ENCODE measurements at regions not wholly inside any gene's neighbourhood (a gene's known extent, or its start where the extent isn't known, plus 50 kb on each side); places are given as distances from the start of the nearest gene placed in this dataset.

DNA sequence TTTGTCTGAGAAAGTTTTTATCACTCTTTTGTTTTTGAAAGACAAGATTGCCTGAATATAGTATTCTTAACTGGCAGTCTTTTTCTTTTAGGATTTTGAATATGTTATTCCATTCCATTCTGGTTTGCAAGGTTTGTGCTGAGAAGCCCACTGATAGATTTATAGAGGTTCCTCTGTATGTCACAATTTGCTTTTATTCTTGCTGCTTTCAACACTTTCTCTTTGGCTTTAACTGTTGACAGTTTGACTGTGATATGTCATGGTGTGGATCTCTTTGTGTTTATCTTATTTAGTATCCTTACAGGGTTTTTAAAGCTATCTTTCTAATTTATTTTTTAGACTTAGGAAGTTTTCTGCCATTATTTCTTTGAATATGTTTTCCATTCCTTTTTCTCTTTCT is 331.2 kb upstream of the ATP11B start:
- Histone ChIP-seq H3K9me3 (ENCODE audit: low read length) (peaks cover 24% of the 10 kb centered on the region), H3K79me2 (ENCODE audit: insufficient read depth, low read depth, low read length) (no peaks in the 10 kb centered on the region), H3K36me3 (ENCODE audit: insufficient read depth, low read length) (no peaks in the 10 kb centered on the region; the same call in 1 of the 2 replicates), H3K4me3 (ENCODE audit: low read depth, low read length, poor library complexity, severe bottlenecking) (no peak overlapping the region), H3K4me1 (ENCODE audit: insufficient read depth, low read length, poor library complexity, severe bottlenecking) (no peaks in the 10 kb centered on the region), H3K27ac (ENCODE audit: low read depth, low read length, poor library complexity, severe bottlenecking) (no peak overlapping the region), H3K9me2 (ENCODE audit: insufficient read depth, low read length) (no peaks in the 10 kb centered on the region), H4K20me1 (ENCODE audit: insufficient read depth, low read length) (no peaks in the 10 kb centered on the region), H3K4me2 (ENCODE audit: low read length) (no peak overlapping the region), H2AFZ (ENCODE audit: low read length) (peak overlapping the region; percentile 2; the same call in 1 of the 2 replicates)
- POLR2A ChIA-PET, result interaction anchor here (0.6 to 1.0 kb wide), 4 partner anchors 9 to 50 kb away, joined by 3 read pairs; no protein-coding TSS in a partner anchor
- no TSS peak for BruUV-seq (replicated peaks)
- TF ChIP-seq, protein P1, sequence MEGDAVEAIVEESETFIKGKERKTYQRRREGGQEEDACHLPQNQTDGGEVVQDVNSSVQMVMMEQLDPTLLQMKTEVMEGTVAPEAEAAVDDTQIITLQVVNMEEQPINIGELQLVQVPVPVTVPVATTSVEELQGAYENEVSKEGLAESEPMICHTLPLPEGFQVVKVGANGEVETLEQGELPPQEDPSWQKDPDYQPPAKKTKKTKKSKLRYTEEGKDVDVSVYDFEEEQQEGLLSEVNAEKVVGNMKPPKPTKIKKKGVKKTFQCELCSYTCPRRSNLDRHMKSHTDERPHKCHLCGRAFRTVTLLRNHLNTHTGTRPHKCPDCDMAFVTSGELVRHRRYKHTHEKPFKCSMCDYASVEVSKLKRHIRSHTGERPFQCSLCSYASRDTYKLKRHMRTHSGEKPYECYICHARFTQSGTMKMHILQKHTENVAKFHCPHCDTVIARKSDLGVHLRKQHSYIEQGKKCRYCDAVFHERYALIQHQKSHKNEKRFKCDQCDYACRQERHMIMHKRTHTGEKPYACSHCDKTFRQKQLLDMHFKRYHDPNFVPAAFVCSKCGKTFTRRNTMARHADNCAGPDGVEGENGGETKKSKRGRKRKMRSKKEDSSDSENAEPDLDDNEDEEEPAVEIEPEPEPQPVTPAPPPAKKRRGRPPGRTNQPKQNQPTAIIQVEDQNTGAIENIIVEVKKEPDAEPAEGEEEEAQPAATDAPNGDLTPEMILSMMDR (conservative IDR thresholded peaks at IDR 0.05; ENCODE audit: low read length), result no peak
- no peak for TF ChIP-seq EZH2phosphoT487 (IDR thresholded peaks at IDR 0.05; ENCODE audit: borderline replicate concordance, low read depth, low read length)
- CTCF ChIA-PET (ENCODE audit: unreplicated experiment), result no interaction called here
- intact Hi-C loops (cut with micrococcal nuclease; ENCODE audit: unreplicated experiment), result no loop called here
- no peak for DNase-seq (ENCODE audit: low spot score)

GRCh38 chr3:182464513-182465145 is 328.7 kb upstream of the ATP11B start:
- Histone ChIP-seq H4K20me1 (ENCODE audit: insufficient read depth, low read length) (no peaks in the 10 kb centered on the region), H3K36me3 (ENCODE audit: insufficient read depth, low read length) (no peaks in the 10 kb centered on the region; the same call in 1 of the 2 replicates), H3K4me1 (ENCODE audit: insufficient read depth, low read length, poor library complexity, severe bottlenecking) (no peaks in the 10 kb centered on the region), H2AFZ (ENCODE audit: low read length) (no peak overlapping the region; the same call in 1 of the 2 replicates), H3K9me3 (ENCODE audit: low read length) (peaks cover 24% of the 10 kb centered on the region), H3K79me2 (ENCODE audit: insufficient read depth, low read depth, low read length) (no peaks in the 10 kb centered on the region), H3K4me2 (ENCODE audit: low read length) (no peak overlapping the region), H3K4me3 (ENCODE audit: low read depth, low read length, poor library complexity, severe bottlenecking) (no peak overlapping the region), H3K9me2 (ENCODE audit: insufficient read depth, low read length) (no peaks in the 10 kb centered on the region), H3K27ac (ENCODE audit: low read depth, low read length, poor library complexity, severe bottlenecking) (no peak overlapping the region)
- intact Hi-C loops (cut with micrococcal nuclease; ENCODE audit: unreplicated experiment), result no loop called here
- no TSS peak for BruUV-seq (replicated peaks)
- DNase-seq (ENCODE audit: low spot score), result no peak
- TF ChIP-seq EZH2phosphoT487 (IDR thresholded peaks at IDR 0.05; ENCODE audit: borderline replicate concordance, low read depth, low read length), result no peak
- TF ChIP-seq, protein P1 (conservative IDR thresholded peaks at IDR 0.05; ENCODE audit: low read length), result no peak
- ChIA-PET POLR2A (interaction anchor here (0.6 to 0.9 kb wide), 3 partner anchors 13 to 41 kb away, joined by 3 to 4 read pairs (median 3); no protein-coding TSS in a partner anchor), CTCF (ENCODE audit: unreplicated experiment) (no interaction called here)
